K562 (cell line): ENCODE measurements at regions not wholly inside any gene's neighbourhood (a gene's known extent, or its start where the extent isn't known, plus 50 kb on each side); places are given as distances from the start of the nearest gene placed in this dataset.

Source experiments
- CTCF ChIP-seq, 3 experiments: IDR thresholded peaks in 2 of 3; conservative IDR thresholded peaks in 1 of 3; 2 replicates each; pipeline ENCODE4 v1.5.1; 2011 to 2012; ENCODE audit warnings: low read length in 3 of 3, mild to moderate bottlenecking in 3 of 3, control low read depth in 2 of 3, improper control_type of control experiment in 1 of 3, inconsistent platforms in 1 of 3, low read depth in 1 of 3, mixed read lengths in 1 of 3, moderate library complexity in 1 of 3; ENCODE audit not compliant: insufficient read depth in 2 of 3
- EZH2 ChIP-seq: IDR thresholded peaks from 2 replicates; pipeline ENCODE4 v1.6.1; 2012; ENCODE audit warnings: low read depth, mild to moderate bottlenecking, inconsistent platforms, low read length, borderline replicate concordance
- MEF2A ChIP-seq: IDR thresholded peaks from 2 replicates; pipeline ENCODE4 v1.6.1; 2011; ENCODE audit warnings: low read depth, mild to moderate bottlenecking, low read length, moderate library complexity; ENCODE audit not compliant: control insufficient read depth
- PATZ1 ChIP-seq: fragments of 250-450 bp; sonication (Bioruptor Pico); IDR thresholded peaks from 2 replicates; pipeline ENCODE4 v1.5.0; 2020; ENCODE audit warnings: mild to moderate bottlenecking, borderline replicate concordance
- U2AF1 ChIP-seq: fragments of 200-400 bp; formaldehyde crosslinking; optimal IDR thresholded peaks from 2 replicates; pipeline ENCODE3; 2017; ENCODE audit warnings: mild to moderate bottlenecking, low read depth, low read length, moderate library complexity

- TF ChIP-seq MEF2A = no peak
- TF ChIP-seq U2AF1 = no peak
- TF ChIP-seq CTCF (IDR thresholded peaks at IDR 0.05 in 2 of 3, conservative IDR thresholded peaks at IDR 0.05 in 1 of 3; ENCODE audit: insufficient read depth in 2 of 3, low read depth in 1 of 3, low read length in 3 of 3) = no peak
- TF ChIP-seq EZH2 = no peak
- no peak for TF ChIP-seq PATZ1 (CRISPR knock-in tag)
Measured at GRCh38 chr11:57920971-57921370, 102.7 kb upstream of the OR9Q1 start.
